RWPE2 (cell line): ENCODE measurements at regions not wholly inside any gene's neighbourhood (a gene's known extent, or its start where the extent isn't known, plus 50 kb on each side); places are given as distances from the start of the nearest gene placed in this dataset.

Experiments
- ATAC-seq: fragments of 200-7000 bp; cut with Tn5 transposase; 3 replicates; pipeline ENCODE4 v1.9.1; 2021; ENCODE audit warnings: low read depth
- DNase-seq: peaks from one replicate; pipeline ENCODE4 v3.0.0-alpha.2; 2020; ENCODE audit warnings: low spot score
- H3K27ac ChIP-seq: fragments of 450-650 bp; 2 replicates; pipeline ENCODE4 v1.5.1; 2017; ENCODE audit warnings: mild to moderate bottlenecking; ENCODE audit not compliant: poor library complexity, severe bottlenecking
- H3K27me3 ChIP-seq: fragments of 250-450 bp; sonication (Bioruptor Pico); 2 replicates; pipeline ENCODE4 v1.5.1; 2021; ENCODE audit warnings: mild to moderate bottlenecking, moderate library complexity; ENCODE audit not compliant: insufficient read depth, poor library complexity, severe bottlenecking
- H3K36me3 ChIP-seq: fragments of 250-450 bp; sonication (Bioruptor Pico); 2 replicates; pipeline ENCODE4 v1.5.1; 2020; ENCODE audit warnings: low read depth, mild to moderate bottlenecking, moderate library complexity
- H3K4me1 ChIP-seq: fragments of 250-450 bp; sonication (Bioruptor Pico); 2 replicates; pipeline ENCODE4 v1.5.1; 2021; ENCODE audit warnings: mild to moderate bottlenecking, moderate library complexity; ENCODE audit not compliant: insufficient read depth, poor library complexity, severe bottlenecking
- H3K4me3 ChIP-seq: fragments of 250-450 bp; sonication (Bioruptor Pico); 2 replicates; pipeline ENCODE4 v1.5.1; 2021; ENCODE audit warnings: mild to moderate bottlenecking, moderate library complexity; ENCODE audit not compliant: severe bottlenecking
- H3K9me3 ChIP-seq: fragments of 250-450 bp; sonication (Bioruptor Pico); 2 replicates; pipeline ENCODE4 v1.5.1; 2021; ENCODE audit warnings: mild to moderate bottlenecking, moderate library complexity; ENCODE audit not compliant: severe bottlenecking
- TF ChIP-seq, protein P1 (sequence below): fragments of 450-650 bp; IDR thresholded peaks from one replicate; pipeline ENCODE4 v1.5.1; 2017; ENCODE audit warnings: mild to moderate bottlenecking, moderate library complexity; ENCODE audit not compliant: poor library complexity, severe bottlenecking

DNA sequence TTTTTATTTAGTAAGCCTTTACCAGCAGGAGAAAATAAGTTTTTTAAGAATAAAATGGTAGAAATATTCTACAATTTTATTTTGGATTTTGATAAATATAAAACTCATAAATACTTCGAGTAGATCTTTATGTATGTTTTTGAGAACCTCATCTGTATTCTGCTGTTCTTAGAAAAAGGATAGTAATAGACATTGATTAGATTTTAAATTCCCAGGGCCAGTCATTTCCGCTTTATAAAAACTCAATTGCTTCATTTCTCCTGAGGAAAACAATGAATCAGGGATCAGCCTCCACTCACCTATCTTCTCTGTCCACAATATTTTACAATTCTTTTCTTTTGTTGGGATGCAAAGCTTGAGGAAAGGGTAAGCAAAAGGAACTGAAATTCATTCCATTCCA lies 1983.5 kb upstream of the C9orf72 start:
- Histone ChIP-seq H3K27me3 (no peaks in the 10 kb centered on the region), H3K27ac (peak overlapping the region; percentile 29), H3K9me3 (no peaks in the 10 kb centered on the region), H3K4me3 (no peak overlapping the region), H3K4me1 (no peaks in the 10 kb centered on the region), H3K36me3 (no peaks in the 10 kb centered on the region)
- TF ChIP-seq, protein P1, sequence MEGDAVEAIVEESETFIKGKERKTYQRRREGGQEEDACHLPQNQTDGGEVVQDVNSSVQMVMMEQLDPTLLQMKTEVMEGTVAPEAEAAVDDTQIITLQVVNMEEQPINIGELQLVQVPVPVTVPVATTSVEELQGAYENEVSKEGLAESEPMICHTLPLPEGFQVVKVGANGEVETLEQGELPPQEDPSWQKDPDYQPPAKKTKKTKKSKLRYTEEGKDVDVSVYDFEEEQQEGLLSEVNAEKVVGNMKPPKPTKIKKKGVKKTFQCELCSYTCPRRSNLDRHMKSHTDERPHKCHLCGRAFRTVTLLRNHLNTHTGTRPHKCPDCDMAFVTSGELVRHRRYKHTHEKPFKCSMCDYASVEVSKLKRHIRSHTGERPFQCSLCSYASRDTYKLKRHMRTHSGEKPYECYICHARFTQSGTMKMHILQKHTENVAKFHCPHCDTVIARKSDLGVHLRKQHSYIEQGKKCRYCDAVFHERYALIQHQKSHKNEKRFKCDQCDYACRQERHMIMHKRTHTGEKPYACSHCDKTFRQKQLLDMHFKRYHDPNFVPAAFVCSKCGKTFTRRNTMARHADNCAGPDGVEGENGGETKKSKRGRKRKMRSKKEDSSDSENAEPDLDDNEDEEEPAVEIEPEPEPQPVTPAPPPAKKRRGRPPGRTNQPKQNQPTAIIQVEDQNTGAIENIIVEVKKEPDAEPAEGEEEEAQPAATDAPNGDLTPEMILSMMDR: no peak
- no peak for ATAC-seq
- DNase-seq: no peak

DNA sequence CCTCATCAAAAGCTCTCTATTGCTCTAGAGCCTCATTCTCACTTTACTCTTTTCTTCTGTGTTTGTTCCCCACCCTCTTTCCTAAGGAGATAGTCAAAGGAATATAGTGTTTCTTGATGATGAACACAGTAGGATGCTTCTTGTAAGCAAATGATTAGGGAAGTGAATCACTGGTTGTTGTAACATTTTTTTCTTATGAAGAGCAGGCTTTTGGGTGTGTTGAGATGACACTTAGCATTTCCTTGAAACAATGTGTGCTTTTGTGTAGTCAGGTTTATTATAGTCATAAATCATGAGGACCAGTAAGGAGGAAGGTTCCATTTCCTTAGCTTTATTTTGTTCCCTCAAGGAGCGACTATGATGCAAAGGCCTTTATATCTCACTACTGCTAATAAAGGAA lies 1991.3 kb upstream of the C9orf72 start:
- H3K9me3 ChIP-seq: no peaks in the 10 kb centered on the region
- TF ChIP-seq, protein P1: no peak
- peak overlapping the region; percentile 74 for H3K27ac ChIP-seq
- H3K4me3 ChIP-seq: no peak overlapping the region
- H3K36me3 ChIP-seq: no peaks in the 10 kb centered on the region
- peaks cover 13% of the 10 kb centered on the region for H3K4me1 ChIP-seq
- ATAC-seq (peak; percentile 85), DNase-seq (no peak)
- no peaks in the 10 kb centered on the region for H3K27me3 ChIP-seq

DNA sequence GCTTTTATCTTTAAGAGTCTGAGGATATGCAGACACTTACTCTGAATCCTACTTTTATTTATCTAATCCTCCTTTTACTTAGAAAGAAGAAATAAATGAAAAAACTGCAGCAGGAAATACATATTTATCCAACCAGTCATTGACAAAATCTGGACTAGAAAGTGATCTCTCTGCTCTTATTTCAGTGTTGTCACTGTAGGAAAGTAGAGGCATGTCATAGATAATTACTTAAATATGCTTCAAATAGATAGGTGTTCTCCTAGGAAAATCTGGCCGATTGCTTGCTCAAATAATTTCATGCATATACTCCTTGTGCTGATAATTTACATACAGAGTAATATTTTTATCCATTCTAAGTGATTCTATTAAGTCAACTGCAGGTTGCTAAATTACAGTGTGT lies 2001.9 kb upstream of the C9orf72 start:
- ATAC-seq (no peak), DNase-seq (no peak)
- Histone ChIP-seq H3K36me3 (no peaks in the 10 kb centered on the region), H3K9me3 (no peaks in the 10 kb centered on the region), H3K4me3 (no peak overlapping the region), H3K27me3 (no peaks in the 10 kb centered on the region), H3K27ac (no peak overlapping the region), H3K4me1 (no peaks in the 10 kb centered on the region)
- TF ChIP-seq, protein P1: no peak

DNA sequence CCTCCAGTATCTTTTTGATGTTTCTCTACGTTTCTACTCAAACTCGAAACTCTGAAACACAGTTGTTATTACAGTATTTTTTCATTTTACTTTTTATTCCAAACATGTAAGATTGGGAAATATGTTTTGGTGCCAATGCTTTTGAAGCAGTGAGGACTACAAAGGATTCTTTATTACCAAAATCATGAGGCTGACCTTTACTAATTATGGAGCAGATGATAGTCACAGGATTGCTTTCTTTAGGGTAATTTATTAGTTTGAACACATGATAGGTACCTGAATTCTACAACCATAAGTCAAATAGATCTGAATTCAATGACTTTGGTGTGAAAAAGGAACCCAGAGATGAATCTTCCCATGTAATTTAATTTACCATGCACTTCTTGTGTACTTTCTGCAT lies 2015.1 kb upstream of the C9orf72 start:
- Histone ChIP-seq H3K4me3 (no peak overlapping the region), H3K36me3 (no peaks in the 10 kb centered on the region), H3K27me3 (no peaks in the 10 kb centered on the region), H3K4me1 (no peaks in the 10 kb centered on the region), H3K9me3 (no peaks in the 10 kb centered on the region), H3K27ac (no peak overlapping the region)
- DNase-seq (no peak), ATAC-seq (no peak)
- TF ChIP-seq, protein P1: no peak

DNA sequence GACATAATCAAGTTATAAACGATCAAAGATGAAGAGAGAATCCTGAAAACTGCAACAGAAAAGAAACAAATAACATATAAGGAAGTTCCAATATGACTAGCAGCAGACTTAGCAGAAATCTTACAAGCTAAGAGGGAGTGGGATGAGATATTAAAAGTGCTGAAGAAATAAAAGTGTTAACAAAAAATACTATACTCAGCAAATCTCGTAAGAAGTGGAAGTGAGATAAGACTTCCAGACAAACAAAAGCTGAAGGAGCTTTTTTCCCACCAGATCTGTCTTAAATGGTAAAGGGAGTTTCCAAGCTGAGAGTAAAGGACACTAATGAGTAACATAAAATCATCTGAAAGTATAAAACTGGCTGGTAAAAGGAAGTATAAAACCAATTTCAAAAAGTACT lies 2036.0 kb upstream of the C9orf72 start:
- H3K4me3 ChIP-seq: no peak overlapping the region
- H3K27ac ChIP-seq: no peak overlapping the region
- no peak for DNase-seq
- TF ChIP-seq, protein P1: no peak
- no peak for ATAC-seq
- H3K36me3 ChIP-seq: no peaks in the 10 kb centered on the region
- H3K9me3 ChIP-seq: no peaks in the 10 kb centered on the region
- no peaks in the 10 kb centered on the region for H3K27me3 ChIP-seq
- no peaks in the 10 kb centered on the region for H3K4me1 ChIP-seq
